NT2/D1 (cell line): ENCODE measurements at regions not wholly inside any gene's neighbourhood (a gene's known extent, or its start where the extent isn't known, plus 50 kb on each side); places are given as distances from the start of the nearest gene placed in this dataset.

ENCODE experiments used
- SUZ12 ChIP-seq: IDR thresholded peaks from 2 replicates; pipeline ENCODE4 v1.6.1; 2011; ENCODE audit not compliant: insufficient read length, insufficient read depth; ENCODE audit errors: extremely low read depth
- YY1 ChIP-seq: IDR thresholded peaks from 2 replicates; pipeline ENCODE4 v1.6.1; 2011; ENCODE audit not compliant: insufficient read length, insufficient read depth
- ZNF274 ChIP-seq: IDR thresholded peaks from 2 replicates; pipeline ENCODE4 v1.6.1; 2011; ENCODE audit warnings: mild to moderate bottlenecking, low read depth, low read length

- no peak for TF ChIP-seq ZNF274
- TF ChIP-seq YY1, result no peak
- TF ChIP-seq SUZ12, result no peak
Observed at GRCh38 chr12:79508622-79509021, 182.1 kb downstream of the PAWR start.
